Natural killer cell treated with Interleukin-12 subunit alpha and Interleukin-12 subunit beta and Interleukin-15 and Interleukin-18, amount 100 ng/mL, for 72 hours (primary cell): ENCODE measurements at regions not wholly inside any gene's neighbourhood (a gene's known extent, or its start where the extent isn't known, plus 50 kb on each side); places are given as distances from the start of the nearest gene placed in this dataset.

Experiments
- ATAC-seq, 2 donors: fragments of 150-1000 bp; cut with Tn5 transposase in 1 of 2; sonication (Bioruptor Pico), chemical (Tn5 transposase) in 1 of 2; 2 replicates each; pipeline ENCODE4 v1.10.0; 2021
- DNase-seq: peaks from one replicate; pipeline ENCODE4 v3.0.0; 2022; ENCODE audit warnings: low spot score
- H3K27ac Mint-ChIP-seq, 2 donors: 1 replicate in 1 of 2; 2 replicates in 1 of 2; pipeline ENCODE4 v1.8.0; 2022; ENCODE audit warnings: mixed read lengths in 2 of 2, mild to moderate bottlenecking in 1 of 2, moderate library complexity in 1 of 2
- H3K27me3 Mint-ChIP-seq, 2 donors: 1 replicate in 1 of 2; 2 replicates in 1 of 2; pipeline ENCODE4 v1.8.0; 2022; ENCODE audit warnings: mixed read lengths in 2 of 2
- H3K36me3 Mint-ChIP-seq: one replicate; pipeline ENCODE4 v1.8.0; 2022; ENCODE audit warnings: mixed read lengths
- H3K4me1 Mint-ChIP-seq, 2 donors: 1 replicate in 1 of 2; 2 replicates in 1 of 2; pipeline ENCODE4 v1.8.0; 2022; ENCODE audit warnings: low read depth in 2 of 2, mixed read lengths in 2 of 2, mild to moderate bottlenecking in 1 of 2
- H3K4me3 Mint-ChIP-seq: one replicate; pipeline ENCODE4 v1.8.0; 2022; ENCODE audit warnings: mixed read lengths
- H3K9me3 Mint-ChIP-seq: 2 replicates; pipeline ENCODE4 v1.8.0; 2022; ENCODE audit warnings: mixed read lengths

- Mint-ChIP-seq H3K4me1 (no peaks in the 10 kb centered on the region), H3K36me3 (no peaks in the 10 kb centered on the region), H3K4me3 (no peak overlapping the region), H3K9me3 (peaks cover 9% of the 10 kb centered on the region), H3K27me3 (no peaks in the 10 kb centered on the region), H3K27ac (no peak overlapping the region)
- ATAC-seq (no peak), DNase-seq (no peak)
These were observed 669.7 kb downstream of the SLC4A3 start for GRCh38 chr2:220297093-220297492.

DNA sequence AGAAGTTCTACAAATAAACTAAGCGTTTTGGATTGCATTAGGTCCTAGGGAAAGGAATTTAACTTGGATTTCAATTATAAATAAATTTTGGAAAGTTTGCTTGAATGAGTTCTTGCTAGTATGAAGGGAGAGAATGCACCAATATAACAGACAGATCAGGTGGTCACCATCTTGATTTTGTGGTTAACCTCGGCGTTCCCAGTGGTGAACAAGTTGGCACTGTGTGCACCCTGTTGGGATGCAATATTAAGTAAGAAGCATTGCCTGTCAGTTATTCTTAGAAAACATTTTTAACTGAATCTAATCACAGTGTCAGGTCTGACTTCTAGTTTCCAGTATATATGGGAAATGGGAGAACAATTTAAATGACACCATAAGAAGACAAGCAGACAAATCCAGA is 673.4 kb downstream of the SLC4A3 start:
- H3K36me3 Mint-ChIP-seq: no peaks in the 10 kb centered on the region
- H3K4me3 Mint-ChIP-seq: no peak overlapping the region
- no peaks in the 10 kb centered on the region for H3K4me1 Mint-ChIP-seq
- DNase-seq: no peak
- H3K27me3 Mint-ChIP-seq: no peaks in the 10 kb centered on the region
- peaks cover 9% of the 10 kb centered on the region for H3K9me3 Mint-ChIP-seq
- ATAC-seq: no peak
- no peak overlapping the region for H3K27ac Mint-ChIP-seq

- Mint-ChIP-seq H3K27ac (no peak overlapping the region), H3K27me3 (no peaks in the 10 kb centered on the region)
- ATAC-seq: no peak
These were observed 675.3 kb downstream of the SLC4A3 start for GRCh38 chr2:220302756-220303155.

GRCh38 chr2:220309215-220309614 is 681.8 kb downstream of the SLC4A3 start:
- Mint-ChIP-seq H3K27ac (no peak overlapping the region), H3K9me3 (peaks cover 8% of the 10 kb centered on the region), H3K4me1 (no peaks in the 10 kb centered on the region), H3K36me3 (no peaks in the 10 kb centered on the region), H3K4me3 (no peak overlapping the region), H3K27me3 (no peaks in the 10 kb centered on the region)
- no peak for ATAC-seq
- no peak for DNase-seq

More at GRCh38 chr2:220302756-220303155, 675.3 kb downstream of the SLC4A3 start:
- no peak for DNase-seq
- Mint-ChIP-seq H3K4me1 (no peaks in the 10 kb centered on the region), H3K9me3 (peaks cover 5% of the 10 kb centered on the region), H3K4me3 (no peak overlapping the region), H3K36me3 (no peaks in the 10 kb centered on the region)

DNA sequence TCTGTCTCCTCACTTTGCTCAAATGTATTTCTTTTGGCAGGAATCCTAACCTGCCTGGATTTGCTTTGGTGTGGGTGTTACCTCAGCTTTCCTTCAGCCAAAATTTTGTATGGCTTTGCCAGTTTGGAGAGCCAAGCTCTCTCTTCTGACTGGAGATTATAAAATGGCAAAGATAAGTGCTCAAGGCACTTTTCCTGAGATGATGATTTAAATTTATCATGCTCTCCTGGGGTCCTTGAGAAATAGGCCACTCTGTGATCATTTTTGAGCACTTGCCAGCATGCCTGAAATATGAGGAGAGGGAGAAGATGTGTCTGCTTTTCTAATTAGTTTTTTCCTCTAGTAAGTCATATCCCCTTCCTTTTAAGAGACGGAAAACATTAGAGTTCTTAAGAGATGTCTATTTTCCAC is 683.0 kb downstream of the SLC4A3 start:
- no peaks in the 10 kb centered on the region for H3K4me1 Mint-ChIP-seq
- no peak overlapping the region for H3K4me3 Mint-ChIP-seq
- peaks cover 8% of the 10 kb centered on the region for H3K9me3 Mint-ChIP-seq
- H3K27me3 Mint-ChIP-seq: no peaks in the 10 kb centered on the region
- H3K27ac Mint-ChIP-seq: no peak overlapping the region
- no peaks in the 10 kb centered on the region for H3K36me3 Mint-ChIP-seq
- ATAC-seq: no peak
- DNase-seq: no peak

GRCh38 chr2:220315098-220315823 is 687.8 kb downstream of the SLC4A3 start:
- Mint-ChIP-seq H3K27ac (no peak overlapping the region), H3K4me3 (no peak overlapping the region), H3K9me3 (peaks cover 4% of the 10 kb centered on the region), H3K36me3 (no peaks in the 10 kb centered on the region), H3K27me3 (no peaks in the 10 kb centered on the region), H3K4me1 (no peaks in the 10 kb centered on the region)
- ATAC-seq: no peak
- DNase-seq: no peak

DNA sequence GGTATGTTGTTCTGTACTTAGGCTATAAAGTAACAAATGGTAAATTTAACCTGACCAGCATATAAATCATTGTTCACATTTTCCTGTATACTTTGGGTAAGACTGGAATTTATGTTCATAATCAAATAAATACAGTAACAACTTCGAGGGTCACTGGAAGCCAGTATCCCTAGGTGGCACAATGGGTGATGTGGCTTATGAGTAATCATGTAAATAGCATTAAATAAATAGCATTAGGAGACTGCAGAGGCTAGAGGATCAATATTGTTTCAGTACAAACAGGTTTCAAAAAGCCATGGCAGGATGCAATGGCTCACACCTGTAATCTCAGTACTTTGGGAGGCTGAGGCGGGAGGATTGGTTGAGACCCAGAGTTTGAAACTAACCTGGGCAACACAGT is 690.6 kb downstream of the SLC4A3 start:
- Mint-ChIP-seq H3K9me3 (peaks cover 13% of the 10 kb centered on the region), H3K4me1 (no peaks in the 10 kb centered on the region), H3K27ac (no peak overlapping the region), H3K27me3 (no peaks in the 10 kb centered on the region), H3K4me3 (no peak overlapping the region), H3K36me3 (no peaks in the 10 kb centered on the region)
- no peak for ATAC-seq
- DNase-seq: no peak

DNA sequence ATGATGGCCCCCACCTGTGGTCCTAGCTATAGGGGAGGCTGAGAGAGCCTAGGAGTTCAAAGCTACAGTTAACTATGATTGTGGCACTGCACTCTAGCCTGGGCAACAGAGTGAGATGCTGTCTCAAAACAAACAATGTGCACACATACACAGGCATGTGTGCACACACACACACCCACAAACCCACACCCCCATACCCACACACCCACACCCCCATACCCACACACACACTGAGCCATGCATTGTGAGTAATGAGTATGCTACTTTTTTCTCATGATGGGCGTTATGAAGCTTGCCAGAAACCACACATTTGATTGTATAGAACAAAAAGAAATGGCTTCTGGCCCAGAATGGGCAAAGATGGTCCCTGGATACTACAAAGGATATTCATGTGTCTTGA is 691.1 kb downstream of the SLC4A3 start:
- ATAC-seq: no peak
- Mint-ChIP-seq H3K4me1 (no peaks in the 10 kb centered on the region), H3K36me3 (no peaks in the 10 kb centered on the region)

DNA sequence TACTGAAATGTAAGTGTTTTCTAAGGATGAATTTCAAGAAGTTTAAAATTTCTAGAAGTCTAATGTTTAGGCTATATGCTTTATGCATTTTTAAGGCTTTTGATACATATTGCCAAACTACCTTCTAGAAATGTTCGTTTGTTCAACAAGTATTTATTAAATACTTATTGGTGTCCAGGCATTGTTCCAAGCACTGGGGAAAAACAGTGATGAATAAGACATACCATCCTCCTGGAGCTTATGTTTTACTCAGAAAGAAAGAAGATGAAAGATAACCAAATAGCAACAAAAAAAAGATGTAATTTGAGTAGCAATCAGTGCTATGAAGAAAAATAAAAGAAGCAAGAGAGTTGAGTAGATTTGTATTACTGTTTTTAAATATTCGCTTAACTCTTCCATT is 692.9 kb downstream of the SLC4A3 start:
- ATAC-seq (no peak), DNase-seq (no peak)
- H3K4me3 Mint-ChIP-seq: no peak overlapping the region
- no peak overlapping the region for H3K27ac Mint-ChIP-seq
- H3K4me1 Mint-ChIP-seq: no peaks in the 10 kb centered on the region
- no peaks in the 10 kb centered on the region for H3K27me3 Mint-ChIP-seq
- H3K36me3 Mint-ChIP-seq: no peaks in the 10 kb centered on the region
- H3K9me3 Mint-ChIP-seq: peaks cover 13% of the 10 kb centered on the region

More for the DNA sequence above, 691.1 kb downstream of the SLC4A3 start:
- H3K4me3 Mint-ChIP-seq: no peak overlapping the region
- DNase-seq: no peak
- H3K27ac Mint-ChIP-seq: no peak overlapping the region
- H3K9me3 Mint-ChIP-seq: peaks cover 13% of the 10 kb centered on the region
- H3K27me3 Mint-ChIP-seq: no peaks in the 10 kb centered on the region

DNA sequence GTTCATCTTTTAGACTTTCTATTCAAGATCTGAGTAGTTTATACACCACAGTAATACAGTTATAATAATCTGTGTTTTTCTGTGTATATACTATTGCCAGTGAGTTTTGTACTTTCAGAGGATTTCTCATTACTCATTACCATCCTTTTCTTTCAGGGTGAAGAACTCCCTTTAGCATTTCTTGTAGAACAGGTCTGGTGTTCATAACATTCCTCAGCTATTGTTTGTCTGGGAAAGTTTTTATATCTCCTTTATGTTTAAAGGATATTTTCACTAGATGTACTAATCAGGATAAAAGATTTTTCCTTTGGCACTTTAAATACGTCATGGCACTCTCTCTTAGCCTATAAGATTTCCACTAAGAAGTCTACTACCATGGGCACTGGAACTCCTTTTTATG is 705.5 kb downstream of the SLC4A3 start:
- no peak for ATAC-seq

GRCh38 chr2:220334210-220334609 is 706.8 kb downstream of the SLC4A3 start:
- Mint-ChIP-seq H3K27ac (no peak overlapping the region), H3K9me3 (peaks cover 20% of the 10 kb centered on the region), H3K4me1 (no peaks in the 10 kb centered on the region), H3K36me3 (no peaks in the 10 kb centered on the region), H3K4me3 (no peak overlapping the region), H3K27me3 (no peaks in the 10 kb centered on the region)
- no peak for ATAC-seq
- no peak for DNase-seq

More for the DNA sequence above, 705.5 kb downstream of the SLC4A3 start:
- no peaks in the 10 kb centered on the region for H3K4me1 Mint-ChIP-seq
- no peak overlapping the region for H3K4me3 Mint-ChIP-seq
- H3K36me3 Mint-ChIP-seq: no peaks in the 10 kb centered on the region
- no peak for DNase-seq
- peaks cover 21% of the 10 kb centered on the region for H3K9me3 Mint-ChIP-seq
- H3K27me3 Mint-ChIP-seq: no peaks in the 10 kb centered on the region
- H3K27ac Mint-ChIP-seq: no peak overlapping the region

- ATAC-seq: no peak
- Mint-ChIP-seq H3K4me3 (no peak overlapping the region), H3K9me3 (peaks cover 17% of the 10 kb centered on the region), H3K27ac (no peak overlapping the region), H3K4me1 (no peaks in the 10 kb centered on the region), H3K36me3 (no peaks in the 10 kb centered on the region), H3K27me3 (no peaks in the 10 kb centered on the region)
- DNase-seq: no peak
These were observed 707.6 kb downstream of the SLC4A3 start for GRCh38 chr2:220334871-220335590.

DNA sequence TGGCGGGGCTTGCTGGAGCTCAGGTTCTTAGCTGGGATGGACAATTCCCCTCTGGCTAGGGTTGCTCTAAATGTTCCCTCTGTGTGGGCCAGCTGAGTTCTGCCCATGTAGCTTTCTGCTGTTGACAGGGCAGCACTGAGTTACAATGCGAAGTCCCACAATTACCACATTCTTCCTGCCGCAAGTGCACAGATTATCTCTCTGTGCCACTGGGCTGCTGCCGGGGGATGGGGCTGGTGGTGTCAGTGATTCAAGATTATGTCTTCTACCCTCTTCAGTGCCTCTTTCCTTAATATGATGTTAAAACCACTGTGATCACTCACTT is 708.1 kb downstream of the SLC4A3 start:
- H3K27ac Mint-ChIP-seq: no peak overlapping the region
- no peaks in the 10 kb centered on the region for H3K27me3 Mint-ChIP-seq
- H3K4me3 Mint-ChIP-seq: no peak overlapping the region
- DNase-seq: no peak
- peaks cover 16% of the 10 kb centered on the region for H3K9me3 Mint-ChIP-seq
- H3K4me1 Mint-ChIP-seq: no peaks in the 10 kb centered on the region
- ATAC-seq: no peak
- H3K36me3 Mint-ChIP-seq: no peaks in the 10 kb centered on the region

DNA sequence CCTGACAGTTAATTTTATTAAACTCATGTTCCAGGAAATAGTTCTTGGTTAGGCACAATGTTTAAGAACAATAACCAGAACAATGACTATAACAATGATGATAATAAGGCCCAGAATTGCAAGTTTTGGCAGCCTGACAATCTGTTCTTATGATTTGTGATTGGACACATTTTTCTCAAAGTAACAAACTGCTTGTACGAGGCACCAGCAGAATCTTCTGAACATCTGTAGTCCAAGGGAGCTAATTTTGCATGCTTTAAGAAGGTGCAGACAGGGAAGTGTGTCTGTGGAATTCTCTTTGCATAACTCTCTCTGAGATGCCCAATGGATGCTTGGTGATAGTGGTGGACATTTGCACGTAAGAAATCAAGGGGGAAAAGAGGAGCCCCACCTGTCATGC is 709.3 kb downstream of the SLC4A3 start:
- no peak for DNase-seq
- Mint-ChIP-seq H3K36me3 (no peaks in the 10 kb centered on the region), H3K9me3 (peaks cover 13% of the 10 kb centered on the region), H3K4me3 (no peak overlapping the region), H3K27me3 (no peaks in the 10 kb centered on the region), H3K4me1 (no peaks in the 10 kb centered on the region), H3K27ac (no peak overlapping the region)
- ATAC-seq: no peak
